WI38 (cell line): ENCODE measurements at regions not wholly inside any gene's neighbourhood (a gene's known extent, or its start where the extent isn't known, plus 50 kb on each side); places are given as distances from the start of the nearest gene placed in this dataset.

ENCODE experiments used
- H3K4me3 ChIP-seq: 2 replicates; pipeline ENCODE4 v1.5.1; 2011; ENCODE audit warnings: low read depth, mild to moderate bottlenecking, control low read depth, low read length
- TF ChIP-seq, protein P1 (sequence below): IDR thresholded peaks from 2 replicates; pipeline ENCODE4 v1.5.1; 2012; ENCODE audit warnings: low read depth, mild to moderate bottlenecking, control low read depth, low read length

GRCh38 chr6:54624779-54625178 lies 221.8 kb upstream of the FAM83B start:
- no peak overlapping the region for H3K4me3 ChIP-seq
- TF ChIP-seq, protein P1, sequence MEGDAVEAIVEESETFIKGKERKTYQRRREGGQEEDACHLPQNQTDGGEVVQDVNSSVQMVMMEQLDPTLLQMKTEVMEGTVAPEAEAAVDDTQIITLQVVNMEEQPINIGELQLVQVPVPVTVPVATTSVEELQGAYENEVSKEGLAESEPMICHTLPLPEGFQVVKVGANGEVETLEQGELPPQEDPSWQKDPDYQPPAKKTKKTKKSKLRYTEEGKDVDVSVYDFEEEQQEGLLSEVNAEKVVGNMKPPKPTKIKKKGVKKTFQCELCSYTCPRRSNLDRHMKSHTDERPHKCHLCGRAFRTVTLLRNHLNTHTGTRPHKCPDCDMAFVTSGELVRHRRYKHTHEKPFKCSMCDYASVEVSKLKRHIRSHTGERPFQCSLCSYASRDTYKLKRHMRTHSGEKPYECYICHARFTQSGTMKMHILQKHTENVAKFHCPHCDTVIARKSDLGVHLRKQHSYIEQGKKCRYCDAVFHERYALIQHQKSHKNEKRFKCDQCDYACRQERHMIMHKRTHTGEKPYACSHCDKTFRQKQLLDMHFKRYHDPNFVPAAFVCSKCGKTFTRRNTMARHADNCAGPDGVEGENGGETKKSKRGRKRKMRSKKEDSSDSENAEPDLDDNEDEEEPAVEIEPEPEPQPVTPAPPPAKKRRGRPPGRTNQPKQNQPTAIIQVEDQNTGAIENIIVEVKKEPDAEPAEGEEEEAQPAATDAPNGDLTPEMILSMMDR = no peak

GRCh38 chr6:54629131-54629530 lies 217.4 kb upstream of the FAM83B start:
- no peak overlapping the region for H3K4me3 ChIP-seq
- TF ChIP-seq, protein P1 = no peak

DNA sequence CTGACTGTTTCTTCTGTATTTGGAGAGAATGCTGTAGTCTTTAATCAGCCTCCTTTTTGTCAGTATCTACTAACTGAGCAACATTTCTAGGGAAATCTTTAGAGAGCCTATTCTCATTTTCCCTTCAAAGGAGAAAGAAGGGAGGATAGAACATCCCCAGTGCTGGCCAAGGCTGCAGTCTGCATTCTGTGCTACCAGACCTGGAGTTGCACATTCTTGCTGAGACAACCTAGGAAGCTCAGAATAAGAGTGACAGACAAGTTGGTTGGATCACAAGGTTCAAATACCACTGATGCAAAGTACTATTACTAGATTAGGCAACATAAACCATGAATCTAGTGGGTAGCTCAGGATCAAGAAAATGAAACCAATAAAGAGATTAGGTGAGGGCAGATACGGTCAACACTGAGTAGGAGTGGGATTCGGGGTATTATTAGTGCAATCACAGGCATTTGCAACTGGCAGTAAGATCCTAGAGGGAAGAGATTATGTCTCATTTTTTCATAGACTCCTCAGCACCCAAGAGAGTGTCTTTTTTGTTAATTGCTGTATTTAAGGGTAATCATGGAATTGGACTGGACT lies 213.5 kb upstream of the FAM83B start:
- H3K4me3 ChIP-seq = no peak overlapping the region
- TF ChIP-seq, protein P1 = no peak

DNA sequence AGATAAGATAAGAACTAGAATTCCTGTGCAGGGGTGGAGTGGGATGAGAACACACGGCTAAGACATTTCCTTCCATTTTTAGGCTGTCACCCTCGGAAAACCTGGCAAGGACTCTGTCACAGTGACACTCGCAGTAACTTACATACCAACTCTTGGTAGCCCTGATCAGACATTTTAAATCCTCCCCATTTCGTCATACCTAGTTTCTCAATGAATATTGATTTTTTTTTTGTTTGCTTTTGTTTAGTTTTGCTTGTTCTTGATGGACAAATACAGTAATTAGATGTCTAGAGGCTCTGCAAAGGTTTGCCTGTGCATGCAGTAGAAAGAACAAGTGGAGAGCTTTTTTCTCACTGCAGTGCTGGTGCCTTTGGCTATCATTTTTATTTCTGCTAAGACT lies 213.0 kb upstream of the FAM83B start:
- no peak overlapping the region for H3K4me3 ChIP-seq
- TF ChIP-seq, protein P1 = no peak

GRCh38 chr6:54640911-54641310 lies 205.7 kb upstream of the FAM83B start:
- TF ChIP-seq, protein P1 = no peak
- no peak overlapping the region for H3K4me3 ChIP-seq

DNA sequence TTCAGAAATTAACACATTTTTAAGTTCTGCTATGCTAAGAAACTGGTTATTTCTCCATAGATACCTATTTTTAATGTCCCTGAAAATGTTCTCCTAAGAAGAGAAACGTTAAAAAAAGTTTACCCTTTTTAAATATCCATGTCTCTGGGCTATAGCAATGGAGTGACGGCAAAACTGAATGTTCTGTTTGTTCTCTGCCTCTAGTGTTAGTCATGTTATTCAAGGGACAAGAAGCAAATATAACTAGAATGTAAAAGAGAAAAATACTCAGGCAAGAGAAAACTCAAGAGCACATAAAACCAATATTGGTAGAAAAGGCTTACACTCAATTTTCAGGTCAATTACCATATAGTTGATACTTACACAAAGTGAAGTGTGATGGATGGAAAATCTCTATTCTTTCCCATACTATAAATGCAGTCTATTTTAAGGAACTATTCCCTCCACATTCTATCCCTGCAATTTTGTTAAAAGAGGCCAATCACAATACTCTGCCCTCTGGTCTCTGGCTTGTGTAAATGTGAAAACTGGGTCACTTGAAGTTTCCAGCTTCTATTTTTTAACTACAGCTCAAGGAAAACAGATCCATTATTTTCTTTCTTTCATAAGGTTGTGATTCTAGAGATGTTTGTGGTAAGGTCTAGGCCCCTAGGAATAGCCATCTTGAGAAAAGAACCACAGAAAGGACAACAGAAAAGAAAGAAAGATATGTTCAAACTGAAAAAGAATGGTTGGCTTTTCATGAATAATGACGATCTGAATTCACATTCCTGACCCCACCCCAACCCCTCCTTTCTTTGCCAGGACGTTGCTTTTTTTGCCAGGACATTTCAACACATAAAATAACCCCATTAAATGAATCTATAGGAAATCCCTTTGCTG lies 200.3 kb upstream of the FAM83B start:
- H3K4me3 ChIP-seq = no peak overlapping the region
- TF ChIP-seq, protein P1 = no peak
